Type B pancreatic cell (in vitro differentiated cells): ENCODE measurements at regions not wholly inside any gene's neighbourhood (a gene's known extent, or its start where the extent isn't known, plus 50 kb on each side); places are given as distances from the start of the nearest gene placed in this dataset.

ENCODE experiments used
- DNase-seq: peaks from one replicate; pipeline ENCODE4 v3.0.0; 2021; ENCODE audit warnings: mixed read lengths; ENCODE audit not compliant: unreplicated experiment; ENCODE audit errors: extremely low spot score
- H3K27ac Mint-ChIP-seq: 2 replicates; pipeline ENCODE4 v1.8.0; 2021; ENCODE audit warnings: mild to moderate bottlenecking, mixed read lengths
- H3K27me3 Mint-ChIP-seq: 2 replicates; pipeline ENCODE4 v1.8.0; 2021; ENCODE audit warnings: mixed read lengths
- H3K36me3 Mint-ChIP-seq: 2 replicates; pipeline ENCODE4 v1.8.0; 2021; ENCODE audit warnings: mixed read lengths
- H3K4me1 Mint-ChIP-seq: one replicate; pipeline ENCODE4 v1.8.0; 2021; ENCODE audit warnings: mixed read lengths; ENCODE audit not compliant: unreplicated experiment
- H3K4me3 Mint-ChIP-seq: 2 replicates; pipeline ENCODE4 v1.8.0; 2021; ENCODE audit warnings: mild to moderate bottlenecking, mixed read lengths
- H3K9me3 Mint-ChIP-seq: 2 replicates; pipeline ENCODE4 v1.8.0; 2021; ENCODE audit warnings: mixed read lengths
- CTCF ChIP-seq: fragments of 200-600 bp; sonication (generic); conservative IDR thresholded peaks from 2 replicates; pipeline ENCODE4 v1.5.0; 2021; ENCODE audit warnings: antibody characterized with exemption, mild to moderate bottlenecking

GRCh38 chr12:127771546-127771945 is 495.4 kb upstream of the TMEM132C start:
- Mint-ChIP-seq H3K9me3 (no peaks in the 10 kb centered on the region), H3K27me3 (peaks cover 27% of the 10 kb centered on the region), H3K4me1 (peaks cover 8% of the 10 kb centered on the region), H3K27ac (no peak overlapping the region), H3K4me3 (no peak overlapping the region), H3K36me3 (no peaks in the 10 kb centered on the region)
- TF ChIP-seq CTCF: no peak
- DNase-seq: no peak

GRCh38 chr12:127773520-127773919 is 493.4 kb upstream of the TMEM132C start:
- Mint-ChIP-seq H3K9me3 (no peaks in the 10 kb centered on the region), H3K27me3 (peaks cover 25% of the 10 kb centered on the region), H3K4me3 (no peak overlapping the region), H3K4me1 (no peaks in the 10 kb centered on the region), H3K27ac (no peak overlapping the region), H3K36me3 (no peaks in the 10 kb centered on the region)
- no peak for DNase-seq
- peak; percentile 48 for TF ChIP-seq CTCF

GRCh38 chr12:127774828-127775227 is 492.1 kb upstream of the TMEM132C start:
- Mint-ChIP-seq H3K27me3 (peaks cover 30% of the 10 kb centered on the region), H3K27ac (no peak overlapping the region), H3K36me3 (no peaks in the 10 kb centered on the region), H3K9me3 (no peaks in the 10 kb centered on the region), H3K4me3 (no peak overlapping the region), H3K4me1 (no peaks in the 10 kb centered on the region)
- TF ChIP-seq CTCF: no peak
- DNase-seq: no peak

GRCh38 chr12:127779301-127780045 is 487.5 kb upstream of the TMEM132C start:
- Mint-ChIP-seq H3K27me3 (peaks cover 5% of the 10 kb centered on the region), H3K4me3 (no peak overlapping the region), H3K36me3 (no peaks in the 10 kb centered on the region), H3K27ac (no peak overlapping the region), H3K9me3 (no peaks in the 10 kb centered on the region), H3K4me1 (no peaks in the 10 kb centered on the region)
- TF ChIP-seq CTCF: no peak
- DNase-seq: no peak

- DNase-seq: no peak
- TF ChIP-seq CTCF: no peak
- Mint-ChIP-seq H3K9me3 (no peaks in the 10 kb centered on the region), H3K4me3 (no peak overlapping the region), H3K4me1 (peaks cover 5% of the 10 kb centered on the region), H3K27me3 (peaks cover 5% of the 10 kb centered on the region), H3K27ac (no peak overlapping the region), H3K36me3 (no peaks in the 10 kb centered on the region)
Measured at GRCh38 chr12:127780881-127781280, 486.1 kb upstream of the TMEM132C start.
